Dermis blood vessel endothelial cell (primary cell): ENCODE measurements at regions not wholly inside any gene's neighbourhood (a gene's known extent, or its start where the extent isn't known, plus 50 kb on each side); places are given as distances from the start of the nearest gene placed in this dataset.

ENCODE experiments used
- DNase-seq: peaks from one replicate; pipeline ENCODE4 v3.0.0; 2010

GRCh38 chr2:60152226-60152833 is 401.1 kb downstream of the BCL11A start:
- peak; percentile 38 for DNase-seq

GRCh38 chr2:60149176-60149575 is 404.3 kb downstream of the BCL11A start:
- no peak for DNase-seq

- no peak for DNase-seq
Measured at GRCh38 chr2:60148716-60149115, 404.7 kb downstream of the BCL11A start.

- DNase-seq, result no peak
Measured at GRCh38 chr2:60140185-60140584, 413.3 kb downstream of the BCL11A start.

- DNase-seq, result no peak
Measured at GRCh38 chr2:60136913-60137312, 416.5 kb downstream of the BCL11A start.

- no peak for DNase-seq
Measured at GRCh38 chr2:60127191-60127590, 426.3 kb downstream of the BCL11A start.

- no peak for DNase-seq
Measured at GRCh38 chr2:60125611-60126426, 427.6 kb downstream of the BCL11A start.

- DNase-seq, result no peak
Measured at GRCh38 chr2:60119778-60120177, 433.7 kb downstream of the BCL11A start.

- DNase-seq, result no peak
Measured at GRCh38 chr2:60118917-60119316, 434.5 kb downstream of the BCL11A start.

- no peak for DNase-seq
Measured at GRCh38 chr2:60118061-60118460, 435.4 kb downstream of the BCL11A start.

GRCh38 chr2:60116161-60116875 is 437.1 kb downstream of the BCL11A start:
- DNase-seq, result no peak

GRCh38 chr2:60109744-60110143 is 443.7 kb downstream of the BCL11A start:
- DNase-seq, result no peak

GRCh38 chr2:60106836-60107529 is 446.5 kb downstream of the BCL11A start:
- DNase-seq, result no peak

- DNase-seq, result no peak
Measured at GRCh38 chr2:60105906-60106305, 447.5 kb downstream of the BCL11A start.

GRCh38 chr2:60104514-60105505 is 448.6 kb downstream of the BCL11A start:
- DNase-seq, result no peak

GRCh38 chr2:60100034-60100433 is 453.4 kb downstream of the BCL11A start:
- DNase-seq, result no peak

GRCh38 chr2:60098996-60099395 is 454.5 kb downstream of the BCL11A start:
- DNase-seq, result no peak

GRCh38 chr2:60097298-60097697 is 456.2 kb downstream of the BCL11A start:
- DNase-seq, result no peak

GRCh38 chr2:60096556-60096955 is 456.9 kb downstream of the BCL11A start:
- no peak for DNase-seq

GRCh38 chr2:60095903-60096302 is 457.6 kb downstream of the BCL11A start:
- no peak for DNase-seq

GRCh38 chr2:60095202-60095815 is 458.1 kb downstream of the BCL11A start:
- no peak for DNase-seq
